ENCODE measurements at regions not wholly inside any gene's neighbourhood (a gene's known extent, or its start where the extent isn't known, plus 50 kb on each side); places are given as distances from the start of the nearest gene placed in this dataset.

- TF ChIP-seq CTCF (IDR thresholded peaks at IDR 0.05) (no peak), POLR2A (IDR thresholded peaks at IDR 0.05) (no peak)
Measured at GRCh38 chr10:56255298-56255697, 105.8 kb downstream of the ZWINT start.

Measured in uterus (tissue), 2 donors.